ENCODE measurements at regions not wholly inside any gene's neighbourhood (a gene's known extent, or its start where the extent isn't known, plus 50 kb on each side); places are given as distances from the start of the nearest gene placed in this dataset.
"Not testable (repeated sequence)": the region's sequence is repeated elsewhere in the genome, so short reads cannot be mapped to it uniquely, and the experiment has no call there.

GRCh38 chr1:82064691-82065090 is 264.0 kb downstream of the ADGRL2 start:
- Histone ChIP-seq H3K36me3 (no peaks in the 10 kb centered on the region), H3K4me3 (no peak overlapping the region), H3K27me3 (replicated peaks) (no peaks in the 10 kb centered on the region), H3K4me1 (replicated peaks) (no peaks in the 10 kb centered on the region), H3K9me3 (replicated peaks) (no peaks in the 10 kb centered on the region), H3K27ac (no peak overlapping the region)
- no peak for DNase-seq (ENCODE audit: low read depth in 1 of 2, low spot score in 2 of 2)

- no peak for DNase-seq (ENCODE audit: low read depth in 1 of 2, low spot score in 2 of 2)
- Histone ChIP-seq H3K27ac (no peak overlapping the region), H3K4me3 (no peak overlapping the region), H3K9me3 (replicated peaks) (no peaks in the 10 kb centered on the region), H3K27me3 (replicated peaks) (no peaks in the 10 kb centered on the region), H3K36me3 (no peaks in the 10 kb centered on the region), H3K4me1 (replicated peaks) (no peaks in the 10 kb centered on the region)
Observed at GRCh38 chr1:82062206-82062605, 261.5 kb downstream of the ADGRL2 start.

GRCh38 chr1:82059959-82060358 is 259.2 kb downstream of the ADGRL2 start:
- no peak for DNase-seq (ENCODE audit: low read depth in 1 of 2, low spot score in 2 of 2)
- H3K4me1 ChIP-seq (replicated peaks), result no peaks in the 10 kb centered on the region

GRCh38 chr1:82057011-82057410 is 256.3 kb downstream of the ADGRL2 start:
- no peaks in the 10 kb centered on the region for H3K36me3 ChIP-seq
- H3K9me3 ChIP-seq (replicated peaks), result no peaks in the 10 kb centered on the region; the same call in 1 of the 2 replicates
- no peaks in the 10 kb centered on the region for H3K4me1 ChIP-seq (replicated peaks)
- H3K27ac ChIP-seq, result no peak overlapping the region
- no peak for DNase-seq (ENCODE audit: low read depth in 1 of 2, low spot score in 2 of 2)
- H3K27me3 ChIP-seq (replicated peaks), result no peaks in the 10 kb centered on the region
- no peak overlapping the region for H3K4me3 ChIP-seq

More at GRCh38 chr1:82059959-82060358, 259.2 kb downstream of the ADGRL2 start:
- no peaks in the 10 kb centered on the region for H3K9me3 ChIP-seq (replicated peaks)
- H3K4me3 ChIP-seq, result no peak overlapping the region
- no peak overlapping the region for H3K27ac ChIP-seq
- H3K27me3 ChIP-seq (replicated peaks), result no peaks in the 10 kb centered on the region
- no peaks in the 10 kb centered on the region for H3K36me3 ChIP-seq

GRCh38 chr1:82055375-82055774 is 254.6 kb downstream of the ADGRL2 start:
- not testable (repeated sequence) for DNase-seq (ENCODE audit: low read depth in 1 of 2, low spot score in 2 of 2); H3K27ac ChIP-seq; H3K36me3 ChIP-seq; H3K4me3 ChIP-seq; H3K9me3 ChIP-seq (replicated peaks); H3K27me3 ChIP-seq (replicated peaks); H3K4me1 ChIP-seq (replicated peaks)

GRCh38 chr1:82052563-82052962 is 251.8 kb downstream of the ADGRL2 start:
- Histone ChIP-seq H3K36me3 (no peaks in the 10 kb centered on the region), H3K27me3 (replicated peaks) (no peaks in the 10 kb centered on the region), H3K9me3 (replicated peaks) (no peaks in the 10 kb centered on the region; the same call in 1 of the 2 replicates), H3K4me3 (no peak overlapping the region), H3K27ac (no peak overlapping the region), H3K4me1 (replicated peaks) (no peaks in the 10 kb centered on the region)
- no peak for DNase-seq (ENCODE audit: low read depth in 1 of 2, low spot score in 2 of 2)

GRCh38 chr1:82048596-82048995 is 247.9 kb downstream of the ADGRL2 start:
- Histone ChIP-seq H3K36me3 (no peaks in the 10 kb centered on the region), H3K9me3 (replicated peaks) (no peaks in the 10 kb centered on the region; the same call in 1 of the 2 replicates), H3K4me3 (no peak overlapping the region), H3K4me1 (replicated peaks) (no peaks in the 10 kb centered on the region), H3K27me3 (replicated peaks) (no peaks in the 10 kb centered on the region), H3K27ac (no peak overlapping the region)
- DNase-seq (ENCODE audit: low read depth in 1 of 2, low spot score in 2 of 2), result no peak

- DNase-seq (ENCODE audit: low read depth in 1 of 2, low spot score in 2 of 2), result no peak
- Histone ChIP-seq H3K4me1 (replicated peaks) (no peaks in the 10 kb centered on the region), H3K36me3 (no peaks in the 10 kb centered on the region), H3K27me3 (replicated peaks) (no peaks in the 10 kb centered on the region), H3K4me3 (no peak overlapping the region), H3K9me3 (replicated peaks) (no peaks in the 10 kb centered on the region), H3K27ac (no peak overlapping the region)
Observed at GRCh38 chr1:82045221-82045620, 244.5 kb downstream of the ADGRL2 start.

GRCh38 chr1:82044536-82044935 is 243.8 kb downstream of the ADGRL2 start:
- Histone ChIP-seq H3K4me1 (replicated peaks) (no peaks in the 10 kb centered on the region), H3K9me3 (replicated peaks) (no peaks in the 10 kb centered on the region), H3K27ac (no peak overlapping the region), H3K4me3 (no peak overlapping the region), H3K27me3 (replicated peaks) (no peaks in the 10 kb centered on the region), H3K36me3 (no peaks in the 10 kb centered on the region)
- no peak for DNase-seq (ENCODE audit: low read depth in 1 of 2, low spot score in 2 of 2)

- Histone ChIP-seq H3K27me3 (replicated peaks) (no peaks in the 10 kb centered on the region), H3K36me3 (no peaks in the 10 kb centered on the region), H3K4me3 (no peak overlapping the region), H3K4me1 (replicated peaks) (no peaks in the 10 kb centered on the region), H3K27ac (no peak overlapping the region), H3K9me3 (replicated peaks) (no peaks in the 10 kb centered on the region)
- no peak for DNase-seq (ENCODE audit: low read depth in 1 of 2, low spot score in 2 of 2)
Observed at GRCh38 chr1:82044111-82044510, 243.4 kb downstream of the ADGRL2 start.

GRCh38 chr1:82042306-82043060 is 241.7 kb downstream of the ADGRL2 start:
- no peak for DNase-seq (ENCODE audit: low read depth in 1 of 2, low spot score in 2 of 2)
- Histone ChIP-seq H3K36me3 (no peaks in the 10 kb centered on the region), H3K27me3 (replicated peaks) (no peaks in the 10 kb centered on the region), H3K4me1 (replicated peaks) (no peaks in the 10 kb centered on the region), H3K9me3 (replicated peaks) (no peaks in the 10 kb centered on the region), H3K4me3 (no peak overlapping the region), H3K27ac (no peak overlapping the region)
